NB4 (cell line): ENCODE measurements at regions not wholly inside any gene's neighbourhood (a gene's known extent, or its start where the extent isn't known, plus 50 kb on each side); places are given as distances from the start of the nearest gene placed in this dataset.

Source experiments
- CTCF ChIP-seq: IDR thresholded peaks from one replicate; pipeline ENCODE4 v1.5.1; 2012; ENCODE audit warnings: low read depth, low read length
- MYC ChIP-seq: IDR thresholded peaks from 2 replicates; pipeline ENCODE4 v1.6.1; 2011; ENCODE audit warnings: low read depth, low read length
- POLR2A ChIP-seq: IDR thresholded peaks from 2 replicates; pipeline ENCODE4 v1.6.1; 2011; ENCODE audit warnings: mild to moderate bottlenecking; ENCODE audit not compliant: insufficient read length; ENCODE audit errors: extremely low read depth

DNA sequence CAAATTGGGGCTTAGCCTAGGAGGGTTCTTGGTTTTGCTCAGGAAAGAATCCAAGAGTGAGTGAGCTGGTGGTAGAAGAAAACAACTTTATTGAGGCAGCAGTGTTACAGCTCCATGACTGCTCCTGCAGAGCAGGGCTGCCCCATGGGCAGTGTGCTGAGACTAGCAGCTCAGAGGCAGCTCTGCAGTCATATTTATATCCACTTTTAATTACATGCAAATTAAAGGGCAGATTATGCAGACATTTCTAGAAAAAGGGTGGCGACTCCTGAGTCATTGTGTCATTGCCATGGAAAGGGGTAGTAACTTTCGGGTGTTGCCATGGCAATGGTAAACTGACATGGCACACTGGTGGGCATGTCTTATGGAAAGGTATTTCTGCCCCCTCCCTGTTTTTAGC, 202.2 kb downstream of the CLCN4 start:
- no peak for TF ChIP-seq CTCF
- TF ChIP-seq MYC: no peak
- TF ChIP-seq POLR2A: no peak
